Loucy (cell line): ENCODE measurements at regions not wholly inside any gene's neighbourhood (a gene's known extent, or its start where the extent isn't known, plus 50 kb on each side); places are given as distances from the start of the nearest gene placed in this dataset.

ENCODE experiments used
- H2AFZ ChIP-seq: fragments of 200-600 bp; sonication (generic); 2 replicates; pipeline ENCODE4 v1.6.0; 2016; ENCODE audit warnings: antibody characterized with exemption, mild to moderate bottlenecking, low read length, moderate library complexity
- H3F3A ChIP-seq: fragments of 200-600 bp; 2 replicates; pipeline ENCODE4 v1.6.0; 2016; ENCODE audit warnings: antibody characterized with exemption, low read depth, mild to moderate bottlenecking
- H3K27me3 ChIP-seq: fragments of 200-600 bp; sonication (generic); 2 replicates; pipeline ENCODE4 v1.6.1; 2014; ENCODE audit warnings: low read length, mild to moderate bottlenecking; ENCODE audit not compliant: insufficient read depth, poor library complexity, severe bottlenecking
- H3K36me3 ChIP-seq: fragments of 200-600 bp; sonication (generic); 2 replicates; pipeline ENCODE4 v1.6.1; 2016; ENCODE audit warnings: low read length; ENCODE audit not compliant: insufficient read depth
- H3K4me1 ChIP-seq: fragments of 200-600 bp; sonication (generic); 2 replicates; pipeline ENCODE4 v1.5.1; 2014; ENCODE audit warnings: low read length, mild to moderate bottlenecking; ENCODE audit not compliant: insufficient read depth, poor library complexity, severe bottlenecking
- H3K4me2 ChIP-seq: fragments of 200-600 bp; sonication (generic); 2 replicates; pipeline ENCODE4 v1.6.0; 2014; ENCODE audit warnings: antibody characterized with exemption, low read length, low read depth, mild to moderate bottlenecking; ENCODE audit not compliant: poor library complexity, severe bottlenecking
- H3K4me3 ChIP-seq: fragments of 200-600 bp; sonication (generic); 2 replicates; pipeline ENCODE4 v1.5.1; 2014; ENCODE audit warnings: low read length, mild to moderate bottlenecking, mixed read lengths; ENCODE audit not compliant: poor library complexity, severe bottlenecking
- H3K79me2 ChIP-seq: fragments of 200-600 bp; sonication (generic); 2 replicates; pipeline ENCODE4 v1.6.1; 2014; ENCODE audit warnings: low read length; ENCODE audit not compliant: insufficient read depth
- H3K9ac ChIP-seq: fragments of 200-600 bp; sonication (generic); 2 replicates; pipeline ENCODE4 v1.6.0; 2014; ENCODE audit warnings: mild to moderate bottlenecking, low read depth, low read length, moderate library complexity; ENCODE audit not compliant: poor library complexity, severe bottlenecking
- H3K9me2 ChIP-seq: fragments of 200-600 bp; sonication (generic); replicated peaks from 2 replicates; pipeline ENCODE4 v1.6.1; 2016; ENCODE audit warnings: low read depth, low read length, mixed read lengths
- H3K9me3 ChIP-seq: fragments of 200-600 bp; sonication (generic); 2 replicates; pipeline ENCODE4 v1.6.1; 2014; ENCODE audit warnings: mild to moderate bottlenecking, antibody characterized with exemption, low read length, low read depth; ENCODE audit not compliant: insufficient read depth
- H4K20me1 ChIP-seq: fragments of 200-600 bp; sonication (generic); 2 replicates; pipeline ENCODE4 v1.6.0; 2014; ENCODE audit warnings: antibody characterized with exemption, low read length, mild to moderate bottlenecking; ENCODE audit not compliant: insufficient read depth, poor library complexity, severe bottlenecking
- EZH2phosphoT487 ChIP-seq: fragments of 200-600 bp; IDR thresholded peaks from 2 replicates; pipeline ENCODE4 v1.6.1; 2018; ENCODE audit warnings: antibody characterized with exemption, mild to moderate bottlenecking, moderate library complexity, borderline replicate concordance
- TF ChIP-seq, protein P1 (sequence below): fragments of 200-600 bp; sonication (generic); conservative IDR thresholded peaks from 2 replicates; pipeline ENCODE4 v1.5.1; 2014; ENCODE audit warnings: mild to moderate bottlenecking, antibody characterized with exemption, low read length

DNA sequence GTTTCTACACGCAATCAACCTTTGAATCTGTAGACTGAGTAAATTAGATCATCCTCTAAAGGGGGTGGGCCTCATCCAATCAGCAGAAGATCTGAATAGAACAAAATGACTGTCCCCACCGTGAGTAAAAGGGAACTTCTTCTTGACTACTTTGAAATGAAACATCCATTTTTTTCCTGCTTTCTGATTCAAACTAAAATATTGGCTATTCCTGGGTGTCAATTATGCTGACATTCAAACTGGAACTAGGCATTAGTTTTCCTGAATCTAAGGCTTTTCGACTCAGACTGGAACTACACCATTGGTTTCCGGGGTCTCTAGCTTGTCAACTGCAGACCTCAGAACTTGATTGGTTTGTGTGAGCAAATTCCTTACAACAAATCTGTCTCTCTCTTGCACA, 772.2 kb upstream of the CDH10 start:
- TF ChIP-seq EZH2phosphoT487, result no peak
- TF ChIP-seq, protein P1, sequence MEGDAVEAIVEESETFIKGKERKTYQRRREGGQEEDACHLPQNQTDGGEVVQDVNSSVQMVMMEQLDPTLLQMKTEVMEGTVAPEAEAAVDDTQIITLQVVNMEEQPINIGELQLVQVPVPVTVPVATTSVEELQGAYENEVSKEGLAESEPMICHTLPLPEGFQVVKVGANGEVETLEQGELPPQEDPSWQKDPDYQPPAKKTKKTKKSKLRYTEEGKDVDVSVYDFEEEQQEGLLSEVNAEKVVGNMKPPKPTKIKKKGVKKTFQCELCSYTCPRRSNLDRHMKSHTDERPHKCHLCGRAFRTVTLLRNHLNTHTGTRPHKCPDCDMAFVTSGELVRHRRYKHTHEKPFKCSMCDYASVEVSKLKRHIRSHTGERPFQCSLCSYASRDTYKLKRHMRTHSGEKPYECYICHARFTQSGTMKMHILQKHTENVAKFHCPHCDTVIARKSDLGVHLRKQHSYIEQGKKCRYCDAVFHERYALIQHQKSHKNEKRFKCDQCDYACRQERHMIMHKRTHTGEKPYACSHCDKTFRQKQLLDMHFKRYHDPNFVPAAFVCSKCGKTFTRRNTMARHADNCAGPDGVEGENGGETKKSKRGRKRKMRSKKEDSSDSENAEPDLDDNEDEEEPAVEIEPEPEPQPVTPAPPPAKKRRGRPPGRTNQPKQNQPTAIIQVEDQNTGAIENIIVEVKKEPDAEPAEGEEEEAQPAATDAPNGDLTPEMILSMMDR, result no peak
- Histone ChIP-seq H3K9me3 (no peaks in the 10 kb centered on the region), H3K36me3 (no peaks in the 10 kb centered on the region), H4K20me1 (no peaks in the 10 kb centered on the region), H3F3A (no peaks in the 10 kb centered on the region), H3K4me2 (no peak overlapping the region), H3K79me2 (no peaks in the 10 kb centered on the region), H3K4me1 (no peaks in the 10 kb centered on the region), H3K4me3 (no peak overlapping the region), H3K9me2 (no peaks in the 10 kb centered on the region), H3K9ac (no peak overlapping the region), H2AFZ (no peak overlapping the region), H3K27me3 (no peaks in the 10 kb centered on the region)

GRCh38 chr5:25415970-25416369, 771.2 kb upstream of the CDH10 start:
- Histone ChIP-seq H3K9me2 (no peaks in the 10 kb centered on the region), H3K4me3 (no peak overlapping the region), H3K9ac (no peak overlapping the region), H3K36me3 (no peaks in the 10 kb centered on the region), H4K20me1 (no peaks in the 10 kb centered on the region), H2AFZ (no peak overlapping the region), H3K27me3 (no peaks in the 10 kb centered on the region), H3K4me1 (no peaks in the 10 kb centered on the region), H3K4me2 (no peak overlapping the region), H3K9me3 (no peaks in the 10 kb centered on the region), H3K79me2 (no peaks in the 10 kb centered on the region), H3F3A (no peaks in the 10 kb centered on the region)
- no peak for TF ChIP-seq EZH2phosphoT487
- TF ChIP-seq, protein P1, result no peak

DNA sequence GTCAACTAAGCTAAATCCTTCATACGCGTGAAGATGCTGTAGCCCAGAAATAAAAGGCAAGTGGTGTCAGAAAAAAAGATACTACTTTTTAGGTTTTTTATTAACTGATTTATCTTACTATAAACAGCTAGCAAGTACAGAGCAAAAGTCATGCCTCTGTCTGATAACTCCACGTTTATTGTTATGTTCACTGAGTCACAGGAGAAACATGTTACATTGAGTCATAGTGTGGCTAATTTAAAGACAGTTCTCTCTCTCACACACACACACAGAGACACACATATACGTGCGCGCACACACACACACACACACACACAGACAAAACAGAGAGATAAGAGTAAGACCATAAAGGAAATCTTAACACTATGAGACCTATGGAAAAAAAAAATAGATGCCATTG, 770.0 kb upstream of the CDH10 start:
- H3K36me3 ChIP-seq, result no peaks in the 10 kb centered on the region
- H3K4me1 ChIP-seq, result no peaks in the 10 kb centered on the region
- no peak overlapping the region for H3K4me2 ChIP-seq
- H3F3A ChIP-seq, result no peaks in the 10 kb centered on the region
- no peaks in the 10 kb centered on the region for H4K20me1 ChIP-seq
- H3K9me3 ChIP-seq, result no peaks in the 10 kb centered on the region
- no peak overlapping the region for H2AFZ ChIP-seq
- no peak for TF ChIP-seq EZH2phosphoT487
- TF ChIP-seq, protein P1, result no peak
- H3K9me2 ChIP-seq, result no peaks in the 10 kb centered on the region
- no peak overlapping the region for H3K9ac ChIP-seq
- no peak overlapping the region for H3K4me3 ChIP-seq
- no peaks in the 10 kb centered on the region for H3K79me2 ChIP-seq
- H3K27me3 ChIP-seq, result no peaks in the 10 kb centered on the region
